Progenitor cell of endocrine pancreas (in vitro differentiated cells): ENCODE measurements at regions not wholly inside any gene's neighbourhood (a gene's known extent, or its start where the extent isn't known, plus 50 kb on each side); places are given as distances from the start of the nearest gene placed in this dataset.

Experiments used
- DNase-seq: peaks from one replicate; pipeline ENCODE4 v3.0.0; 2021; ENCODE audit warnings: low spot score; ENCODE audit not compliant: unreplicated experiment
- H3K27ac Mint-ChIP-seq: 2 replicates; pipeline ENCODE4 v1.8.0; 2021; ENCODE audit warnings: mild to moderate bottlenecking, moderate library complexity, mixed read lengths
- H3K27me3 Mint-ChIP-seq: 2 replicates; pipeline ENCODE4 v1.8.0; 2021; ENCODE audit warnings: mixed read lengths
- H3K36me3 Mint-ChIP-seq: 2 replicates; pipeline ENCODE4 v1.8.0; 2022; ENCODE audit warnings: mixed read lengths; ENCODE audit not compliant: insufficient read depth
- H3K4me1 Mint-ChIP-seq: 2 replicates; pipeline ENCODE4 v1.8.0; 2021; ENCODE audit warnings: low read depth, mixed read lengths
- H3K4me3 Mint-ChIP-seq: 2 replicates; pipeline ENCODE4 v1.8.0; 2021; ENCODE audit warnings: low read depth, mild to moderate bottlenecking, moderate library complexity, mixed read lengths
- H3K9me3 Mint-ChIP-seq: 2 replicates; pipeline ENCODE4 v1.8.0; 2021; ENCODE audit warnings: low read depth, mixed read lengths
- TF ChIP-seq, protein P1 (sequence below): fragments of 200-600 bp; sonication (generic); IDR thresholded peaks from one replicate; pipeline ENCODE4 v1.5.0; 2021; ENCODE audit warnings: antibody characterized with exemption, mild to moderate bottlenecking; ENCODE audit not compliant: unreplicated experiment

DNA sequence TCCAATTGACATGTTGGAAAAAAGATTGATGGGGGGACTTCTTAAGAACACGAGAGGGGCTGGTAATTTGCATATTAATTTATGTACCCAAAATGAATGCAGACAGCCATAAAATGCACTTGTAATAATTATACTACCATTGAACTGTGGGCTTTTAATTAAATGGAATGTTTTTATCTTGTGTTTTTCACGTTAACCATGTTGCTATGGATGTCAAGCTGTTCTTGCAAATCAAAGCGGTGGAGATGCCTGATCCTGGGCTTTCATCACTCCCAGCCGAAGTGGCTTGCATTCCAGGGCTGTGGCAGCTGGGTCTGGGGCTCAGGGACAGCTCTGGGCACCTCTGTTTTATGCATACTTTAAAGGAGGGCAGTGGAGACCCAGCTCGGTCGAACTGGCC, 179.4 kb upstream of the TMTC4 start:
- no peak for DNase-seq
- Mint-ChIP-seq H3K4me1 (no peaks in the 10 kb centered on the region), H3K4me3 (no peak overlapping the region), H3K27ac (no peak overlapping the region), H3K27me3 (no peaks in the 10 kb centered on the region), H3K36me3 (no peaks in the 10 kb centered on the region), H3K9me3 (peaks cover 4% of the 10 kb centered on the region)
- TF ChIP-seq, protein P1, sequence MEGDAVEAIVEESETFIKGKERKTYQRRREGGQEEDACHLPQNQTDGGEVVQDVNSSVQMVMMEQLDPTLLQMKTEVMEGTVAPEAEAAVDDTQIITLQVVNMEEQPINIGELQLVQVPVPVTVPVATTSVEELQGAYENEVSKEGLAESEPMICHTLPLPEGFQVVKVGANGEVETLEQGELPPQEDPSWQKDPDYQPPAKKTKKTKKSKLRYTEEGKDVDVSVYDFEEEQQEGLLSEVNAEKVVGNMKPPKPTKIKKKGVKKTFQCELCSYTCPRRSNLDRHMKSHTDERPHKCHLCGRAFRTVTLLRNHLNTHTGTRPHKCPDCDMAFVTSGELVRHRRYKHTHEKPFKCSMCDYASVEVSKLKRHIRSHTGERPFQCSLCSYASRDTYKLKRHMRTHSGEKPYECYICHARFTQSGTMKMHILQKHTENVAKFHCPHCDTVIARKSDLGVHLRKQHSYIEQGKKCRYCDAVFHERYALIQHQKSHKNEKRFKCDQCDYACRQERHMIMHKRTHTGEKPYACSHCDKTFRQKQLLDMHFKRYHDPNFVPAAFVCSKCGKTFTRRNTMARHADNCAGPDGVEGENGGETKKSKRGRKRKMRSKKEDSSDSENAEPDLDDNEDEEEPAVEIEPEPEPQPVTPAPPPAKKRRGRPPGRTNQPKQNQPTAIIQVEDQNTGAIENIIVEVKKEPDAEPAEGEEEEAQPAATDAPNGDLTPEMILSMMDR, result no peak

DNA sequence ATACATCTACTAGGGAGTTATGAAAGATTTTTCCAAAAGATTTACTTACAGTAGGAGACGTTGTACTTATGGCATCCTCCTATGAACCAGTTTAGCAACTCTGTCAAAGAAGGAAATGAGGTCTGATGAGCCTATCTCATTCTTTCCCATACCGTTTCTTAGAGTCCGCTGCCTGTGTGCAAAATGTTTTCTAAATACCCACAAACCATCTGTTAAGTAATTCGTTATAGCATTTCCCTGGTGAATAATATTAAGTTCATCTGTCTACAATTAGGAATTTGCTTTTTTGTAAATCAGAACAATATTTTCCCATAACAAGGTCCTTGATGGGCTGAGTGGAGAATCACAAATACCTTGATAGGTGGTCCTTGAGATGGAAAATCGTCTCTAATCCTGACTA, 178.8 kb upstream of the TMTC4 start:
- no peak overlapping the region for H3K4me3 Mint-ChIP-seq
- DNase-seq, result no peak
- no peaks in the 10 kb centered on the region for H3K27me3 Mint-ChIP-seq
- TF ChIP-seq, protein P1, result no peak
- no peaks in the 10 kb centered on the region for H3K4me1 Mint-ChIP-seq
- no peaks in the 10 kb centered on the region for H3K36me3 Mint-ChIP-seq
- H3K9me3 Mint-ChIP-seq, result peaks cover 4% of the 10 kb centered on the region
- no peak overlapping the region for H3K27ac Mint-ChIP-seq

DNA sequence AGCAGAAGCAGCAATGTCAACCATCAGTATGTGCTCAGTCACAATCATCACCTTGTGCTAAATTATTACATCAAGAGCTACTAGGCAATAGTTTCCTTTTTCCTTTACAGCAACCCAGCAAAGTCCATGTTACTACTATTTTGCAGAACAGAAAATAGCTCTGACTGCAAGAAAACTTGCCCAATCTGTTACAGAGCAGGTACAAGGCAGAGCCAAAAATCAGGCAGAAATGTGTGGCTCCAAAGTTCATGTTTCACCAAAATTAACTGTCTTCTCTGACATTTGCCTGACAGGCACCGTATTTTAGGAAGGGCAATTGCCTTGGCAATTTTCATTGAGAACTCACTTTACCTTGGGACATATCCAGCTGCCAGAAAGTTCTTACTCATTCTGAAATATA, 177.6 kb upstream of the TMTC4 start:
- H3K27me3 Mint-ChIP-seq, result no peaks in the 10 kb centered on the region
- H3K27ac Mint-ChIP-seq, result no peak overlapping the region
- H3K4me3 Mint-ChIP-seq, result no peak overlapping the region
- no peaks in the 10 kb centered on the region for H3K36me3 Mint-ChIP-seq
- TF ChIP-seq, protein P1, result no peak
- H3K4me1 Mint-ChIP-seq, result no peaks in the 10 kb centered on the region
- H3K9me3 Mint-ChIP-seq, result peaks cover 4% of the 10 kb centered on the region
- no peak for DNase-seq

DNA sequence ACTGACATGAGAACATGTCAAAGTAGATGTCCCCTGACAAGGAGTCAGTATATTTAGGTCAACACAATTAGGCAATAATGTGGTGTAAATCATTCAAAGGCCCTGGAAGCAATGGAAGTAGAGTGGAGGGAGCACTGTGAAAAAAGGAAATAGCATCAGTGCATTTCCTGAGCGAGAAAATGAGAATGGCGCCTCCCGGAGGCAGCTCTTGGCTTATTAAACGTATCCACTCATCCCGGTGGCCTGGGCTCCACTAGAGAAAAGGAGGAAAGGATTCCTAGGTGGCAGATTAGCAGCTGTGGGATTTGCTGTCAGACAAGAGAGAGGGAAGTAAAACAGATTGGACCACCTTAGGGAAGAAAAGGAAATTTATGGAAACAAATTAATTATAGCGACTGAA, 173.7 kb upstream of the TMTC4 start:
- no peaks in the 10 kb centered on the region for H3K27me3 Mint-ChIP-seq
- H3K4me3 Mint-ChIP-seq, result no peak overlapping the region
- no peak overlapping the region for H3K27ac Mint-ChIP-seq
- no peaks in the 10 kb centered on the region for H3K4me1 Mint-ChIP-seq
- H3K9me3 Mint-ChIP-seq, result peaks cover 4% of the 10 kb centered on the region
- TF ChIP-seq, protein P1, result no peak
- DNase-seq, result no peak
- no peaks in the 10 kb centered on the region for H3K36me3 Mint-ChIP-seq

DNA sequence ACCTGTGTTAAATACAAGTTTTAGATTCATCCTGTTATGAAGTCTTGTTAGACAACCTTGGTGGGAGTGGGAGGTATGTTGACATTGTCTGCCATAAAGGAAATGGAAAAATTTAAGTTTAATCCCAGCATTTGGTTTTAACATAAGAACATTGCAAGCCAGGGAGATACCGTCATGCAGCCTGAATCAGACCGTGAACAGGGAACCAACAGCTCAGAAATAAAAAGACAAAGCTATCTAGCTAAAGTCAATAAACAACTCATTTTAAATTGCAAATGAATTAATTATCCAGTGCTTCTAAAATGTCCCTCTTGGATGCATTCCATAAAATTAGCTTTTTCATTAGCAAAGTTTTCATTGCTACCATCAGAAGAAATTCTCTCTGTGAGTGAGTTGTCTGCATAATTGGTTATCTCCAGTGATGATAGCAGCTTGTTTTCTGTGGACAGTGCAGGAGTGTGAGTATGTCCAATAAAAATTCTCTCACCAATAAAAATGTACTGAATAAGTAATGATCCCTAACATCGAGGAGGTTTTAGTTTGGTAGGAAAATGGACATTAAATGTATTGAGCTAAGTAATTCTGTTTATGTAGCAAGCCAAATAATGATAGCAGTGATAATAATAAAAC, 170.6 kb upstream of the TMTC4 start:
- no peaks in the 10 kb centered on the region for H3K36me3 Mint-ChIP-seq
- no peaks in the 10 kb centered on the region for H3K27me3 Mint-ChIP-seq
- H3K9me3 Mint-ChIP-seq, result peaks cover 4% of the 10 kb centered on the region
- no peak for DNase-seq
- no peak overlapping the region for H3K4me3 Mint-ChIP-seq
- no peaks in the 10 kb centered on the region for H3K4me1 Mint-ChIP-seq
- no peak overlapping the region for H3K27ac Mint-ChIP-seq
- TF ChIP-seq, protein P1, result no peak
